HG03108 (cell line): ENCODE measurements at regions not wholly inside any gene's neighbourhood (a gene's known extent, or its start where the extent isn't known, plus 50 kb on each side); places are given as distances from the start of the nearest gene placed in this dataset.

Experiments used
- ATAC-seq: cut with Tn5 transposase; IDR thresholded peaks from one replicate; pipeline ENCODE4 v1.9.1; 2021; ENCODE audit warnings: moderate library complexity; ENCODE audit not compliant: unreplicated experiment

- ATAC-seq: no peak
Measured at GRCh38 chr3:23644099-23644498, 161.7 kb upstream of the UBE2E1 start.

- ATAC-seq: no peak
Measured at GRCh38 chr3:23644676-23645075, 161.1 kb upstream of the UBE2E1 start.

- ATAC-seq: no peak
Measured at GRCh38 chr3:23645533-23646183, 160.1 kb upstream of the UBE2E1 start.

- ATAC-seq: no peak
Measured at GRCh38 chr3:23646184-23646920, 159.4 kb upstream of the UBE2E1 start.

GRCh38 chr3:23647706-23648258, 158.0 kb upstream of the UBE2E1 start:
- no peak for ATAC-seq

- ATAC-seq: no peak
Measured at GRCh38 chr3:23648326-23648995, 157.3 kb upstream of the UBE2E1 start.

- no peak for ATAC-seq
Measured at GRCh38 chr3:23648996-23649395, 156.8 kb upstream of the UBE2E1 start.

- ATAC-seq: no peak
Measured at GRCh38 chr3:23649448-23649847, 156.3 kb upstream of the UBE2E1 start.

GRCh38 chr3:23650371-23651140, 155.2 kb upstream of the UBE2E1 start:
- no peak for ATAC-seq

GRCh38 chr3:23653647-23654525, 151.9 kb upstream of the UBE2E1 start:
- ATAC-seq: peak; percentile 89

GRCh38 chr3:23654571-23654970, 151.2 kb upstream of the UBE2E1 start:
- no peak for ATAC-seq

- ATAC-seq: no peak
Measured at GRCh38 chr3:23655749-23656148, 150.0 kb upstream of the UBE2E1 start.

GRCh38 chr3:23656199-23656598, 149.6 kb upstream of the UBE2E1 start:
- no peak for ATAC-seq

- no peak for ATAC-seq
Measured at GRCh38 chr3:23656821-23657220, 148.9 kb upstream of the UBE2E1 start.

GRCh38 chr3:23657647-23658046, 148.1 kb upstream of the UBE2E1 start:
- no peak for ATAC-seq

GRCh38 chr3:23659274-23659673, 146.5 kb upstream of the UBE2E1 start:
- peak; percentile 72 for ATAC-seq

- ATAC-seq: no peak
Measured at GRCh38 chr3:23659840-23660430, 145.8 kb upstream of the UBE2E1 start.

GRCh38 chr3:23662079-23662617, 143.6 kb upstream of the UBE2E1 start:
- ATAC-seq: no peak

GRCh38 chr3:23663246-23663645, 142.5 kb upstream of the UBE2E1 start:
- no peak for ATAC-seq
